GM12864 (cell line): ENCODE measurements at regions not wholly inside any gene's neighbourhood (a gene's known extent, or its start where the extent isn't known, plus 50 kb on each side); places are given as distances from the start of the nearest gene placed in this dataset.

ENCODE experiments used
- DNase-seq: peaks from one replicate; pipeline ENCODE4 v3.0.0-alpha.2; 2011; ENCODE audit warnings: low read depth
- H3K4me3 ChIP-seq: 2 replicates; pipeline ENCODE4 v1.5.1; 2011; ENCODE audit warnings: mild to moderate bottlenecking, low read depth, low read length, control low read depth
- TF ChIP-seq, protein P1 (sequence below): IDR thresholded peaks from 2 replicates; pipeline ENCODE4 v1.5.1; 2011; ENCODE audit warnings: low read depth, mild to moderate bottlenecking, moderate library complexity, low read length, control low read depth, inconsistent platforms; ENCODE audit errors: missing control alignments

GRCh38 chr13:63551731-63552130 is 2136.1 kb upstream of the PCDH20 start:
- no peak overlapping the region for H3K4me3 ChIP-seq
- TF ChIP-seq, protein P1, sequence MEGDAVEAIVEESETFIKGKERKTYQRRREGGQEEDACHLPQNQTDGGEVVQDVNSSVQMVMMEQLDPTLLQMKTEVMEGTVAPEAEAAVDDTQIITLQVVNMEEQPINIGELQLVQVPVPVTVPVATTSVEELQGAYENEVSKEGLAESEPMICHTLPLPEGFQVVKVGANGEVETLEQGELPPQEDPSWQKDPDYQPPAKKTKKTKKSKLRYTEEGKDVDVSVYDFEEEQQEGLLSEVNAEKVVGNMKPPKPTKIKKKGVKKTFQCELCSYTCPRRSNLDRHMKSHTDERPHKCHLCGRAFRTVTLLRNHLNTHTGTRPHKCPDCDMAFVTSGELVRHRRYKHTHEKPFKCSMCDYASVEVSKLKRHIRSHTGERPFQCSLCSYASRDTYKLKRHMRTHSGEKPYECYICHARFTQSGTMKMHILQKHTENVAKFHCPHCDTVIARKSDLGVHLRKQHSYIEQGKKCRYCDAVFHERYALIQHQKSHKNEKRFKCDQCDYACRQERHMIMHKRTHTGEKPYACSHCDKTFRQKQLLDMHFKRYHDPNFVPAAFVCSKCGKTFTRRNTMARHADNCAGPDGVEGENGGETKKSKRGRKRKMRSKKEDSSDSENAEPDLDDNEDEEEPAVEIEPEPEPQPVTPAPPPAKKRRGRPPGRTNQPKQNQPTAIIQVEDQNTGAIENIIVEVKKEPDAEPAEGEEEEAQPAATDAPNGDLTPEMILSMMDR: no peak

DNA sequence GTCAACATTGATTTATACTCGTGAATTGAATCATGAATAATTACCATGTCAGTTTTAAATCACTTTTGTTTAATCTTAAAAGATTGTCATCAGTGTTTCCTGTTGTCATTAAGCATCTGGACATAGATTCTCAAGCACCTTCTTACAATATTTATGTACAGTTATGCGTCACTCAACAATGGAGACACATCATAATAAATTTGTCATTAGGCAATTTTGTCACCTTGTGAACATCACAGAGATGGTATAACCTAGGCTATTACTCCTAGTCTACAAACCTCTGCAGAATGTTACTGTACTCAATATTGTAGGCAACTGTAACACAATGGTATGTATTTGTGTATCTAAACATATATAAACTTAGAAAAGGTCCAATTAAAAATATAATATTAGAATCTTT is 2130.9 kb upstream of the PCDH20 start:
- TF ChIP-seq, protein P1: no peak
- no peak for DNase-seq
- no peak overlapping the region for H3K4me3 ChIP-seq

More at GRCh38 chr13:63551731-63552130, 2136.1 kb upstream of the PCDH20 start:
- no peak for DNase-seq

GRCh38 chr13:63542770-63543169 is 2127.1 kb upstream of the PCDH20 start:
- no peak overlapping the region for H3K4me3 ChIP-seq
- TF ChIP-seq, protein P1: no peak
- DNase-seq: no peak

- DNase-seq: no peak
- TF ChIP-seq, protein P1: no peak
- no peak overlapping the region for H3K4me3 ChIP-seq
Observed at GRCh38 chr13:63541336-63541735, 2125.7 kb upstream of the PCDH20 start.

- no peak for DNase-seq
- TF ChIP-seq, protein P1: no peak
- no peak overlapping the region for H3K4me3 ChIP-seq
Observed at GRCh38 chr13:63540061-63540460, 2124.4 kb upstream of the PCDH20 start.

DNA sequence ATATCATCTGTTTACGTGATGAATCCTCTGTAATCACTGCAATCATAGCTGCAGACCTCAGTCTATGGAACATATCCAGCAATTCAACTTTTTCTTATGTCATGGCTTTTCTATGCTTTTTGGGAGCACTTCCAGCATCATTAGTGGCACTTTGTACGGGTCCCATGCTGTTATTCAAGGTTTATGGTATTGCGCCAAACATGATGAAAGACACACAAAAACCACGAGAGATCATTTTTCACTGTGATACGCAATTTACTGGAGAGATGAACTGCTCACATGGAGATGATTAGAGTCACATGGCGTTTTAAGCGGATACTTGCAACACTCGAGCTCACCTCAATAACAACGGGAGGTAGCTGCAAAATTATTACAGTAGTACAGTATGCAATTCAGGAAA is 2101.7 kb upstream of the PCDH20 start:
- TF ChIP-seq, protein P1: no peak
- H3K4me3 ChIP-seq: no peak overlapping the region

DNA sequence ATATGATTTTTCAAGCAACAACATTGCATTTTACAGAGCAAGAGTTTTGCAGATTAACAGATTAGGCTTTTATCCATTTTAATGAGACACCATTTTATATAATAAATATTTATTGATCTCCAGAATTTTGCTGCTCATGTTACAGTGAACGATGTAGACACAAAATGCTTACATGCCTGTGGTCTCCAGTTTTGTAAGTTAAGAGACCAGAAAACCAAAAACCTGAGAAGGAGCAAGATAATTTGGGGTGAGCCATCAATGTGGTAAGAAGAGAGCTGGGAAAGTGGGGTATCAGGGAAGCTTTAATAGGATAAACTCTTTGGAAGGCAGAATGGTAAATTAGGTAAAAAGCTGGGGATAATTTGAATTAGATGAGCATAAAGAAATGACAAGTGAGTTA is 2100.5 kb upstream of the PCDH20 start:
- TF ChIP-seq, protein P1: no peak
- no peak overlapping the region for H3K4me3 ChIP-seq
- no peak for DNase-seq

More for the DNA sequence above, 2101.7 kb upstream of the PCDH20 start:
- DNase-seq: no peak
